ENCODE measurements at regions not wholly inside any gene's neighbourhood (a gene's known extent, or its start where the extent isn't known, plus 50 kb on each side); places are given as distances from the start of the nearest gene placed in this dataset.
"Not testable (repeated sequence)": the region's sequence is repeated elsewhere in the genome, so short reads cannot be mapped to it uniquely, and the experiment has no call there.

DNA sequence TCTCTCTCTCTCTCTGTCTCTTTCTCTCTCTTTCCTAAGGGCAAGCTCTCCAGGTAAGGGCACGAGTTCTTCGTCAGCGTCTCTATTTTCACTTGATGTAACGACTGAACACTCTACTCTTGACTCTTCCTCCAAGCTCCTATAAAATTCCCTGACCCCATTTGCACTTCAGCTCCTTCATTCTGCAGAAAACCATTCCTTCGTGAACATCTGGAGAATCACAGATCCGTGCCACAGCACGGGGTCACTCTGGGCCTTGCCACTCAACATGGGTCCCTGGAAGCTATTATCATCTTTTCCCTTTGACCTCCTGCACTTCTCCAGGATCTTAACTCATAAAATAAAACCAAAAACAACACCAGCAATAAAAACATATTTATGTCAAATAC lies 112.0 kb upstream of the LNX1 start:
- intact Hi-C loops (cut with micrococcal nuclease), result loop anchor here (2.0 to 10.0 kb wide), 3 partner anchors 158 to 526 kb away; partner anchors contain the start of genes CHIC2 and PDGFRA
- no peaks in the 10 kb centered on the region for H3K9me3 ChIP-seq (ENCODE audit: low read length)
- H3K9me2 ChIP-seq (replicated peaks; ENCODE audit: low read length), result no peaks in the 10 kb centered on the region
- no peaks in the 10 kb centered on the region for H3K36me3 ChIP-seq (ENCODE audit: low read depth, low read length)
- no TSS peak for BruUV-seq (replicated peaks)
- H3F3A ChIP-seq (ENCODE audit: low read length, unreplicated experiment), result no peaks in the 10 kb centered on the region
- no peaks in the 10 kb centered on the region for H4K20me1 ChIP-seq (ENCODE audit: low read length)
- H2AFZ ChIP-seq (ENCODE audit: low read length), result peak overlapping the region; percentile 93
- H3K79me2 ChIP-seq (ENCODE audit: low read length), result no peaks in the 10 kb centered on the region
- no peak for TF ChIP-seq CTCF (conservative IDR thresholded peaks at IDR 0.05; ENCODE audit: low read depth, low read length)
- TF ChIP-seq EZH2phosphoT487 (IDR thresholded peaks at IDR 0.05; ENCODE audit: borderline replicate concordance, low read length), result no peak
- no peak for TF ChIP-seq EZH2 (IDR thresholded peaks at IDR 0.05; ENCODE audit: low read length, unreplicated experiment)
- no peak for DNase-seq
- H3K4me1 ChIP-seq (ENCODE audit: insufficient read depth, low read length), result peaks cover 34% of the 10 kb centered on the region
- ATAC-seq, result no peak
- peak overlapping the region; percentile 90 for H3K4me2 ChIP-seq (ENCODE audit: low read length)
- H3K27ac ChIP-seq (ENCODE audit: low read length), result peak overlapping the region; percentile 88
- ChIA-PET CTCF (interaction anchor here (0.6 to 1.1 kb wide), 4 partner anchors 205 to 531 kb away, joined by 3 to 4 read pairs (median 3); no protein-coding TSS in a partner anchor), POLR2A (ENCODE audit: unreplicated experiment) (interaction anchor here (0.6 to 0.7 kb wide), 3 partner anchors 78 to 164 kb away, joined by 3 to 5 read pairs (median 4); no protein-coding TSS in a partner anchor)
- peak overlapping the region; percentile 63; the same call in 1 of the 2 replicates for H3K4me3 ChIP-seq (ENCODE audit: low read length)
- no peaks in the 10 kb centered on the region for H3K27me3 ChIP-seq (ENCODE audit: low read length)
- H3K9ac ChIP-seq (ENCODE audit: low read length), result peak overlapping the region; percentile 73

DNA sequence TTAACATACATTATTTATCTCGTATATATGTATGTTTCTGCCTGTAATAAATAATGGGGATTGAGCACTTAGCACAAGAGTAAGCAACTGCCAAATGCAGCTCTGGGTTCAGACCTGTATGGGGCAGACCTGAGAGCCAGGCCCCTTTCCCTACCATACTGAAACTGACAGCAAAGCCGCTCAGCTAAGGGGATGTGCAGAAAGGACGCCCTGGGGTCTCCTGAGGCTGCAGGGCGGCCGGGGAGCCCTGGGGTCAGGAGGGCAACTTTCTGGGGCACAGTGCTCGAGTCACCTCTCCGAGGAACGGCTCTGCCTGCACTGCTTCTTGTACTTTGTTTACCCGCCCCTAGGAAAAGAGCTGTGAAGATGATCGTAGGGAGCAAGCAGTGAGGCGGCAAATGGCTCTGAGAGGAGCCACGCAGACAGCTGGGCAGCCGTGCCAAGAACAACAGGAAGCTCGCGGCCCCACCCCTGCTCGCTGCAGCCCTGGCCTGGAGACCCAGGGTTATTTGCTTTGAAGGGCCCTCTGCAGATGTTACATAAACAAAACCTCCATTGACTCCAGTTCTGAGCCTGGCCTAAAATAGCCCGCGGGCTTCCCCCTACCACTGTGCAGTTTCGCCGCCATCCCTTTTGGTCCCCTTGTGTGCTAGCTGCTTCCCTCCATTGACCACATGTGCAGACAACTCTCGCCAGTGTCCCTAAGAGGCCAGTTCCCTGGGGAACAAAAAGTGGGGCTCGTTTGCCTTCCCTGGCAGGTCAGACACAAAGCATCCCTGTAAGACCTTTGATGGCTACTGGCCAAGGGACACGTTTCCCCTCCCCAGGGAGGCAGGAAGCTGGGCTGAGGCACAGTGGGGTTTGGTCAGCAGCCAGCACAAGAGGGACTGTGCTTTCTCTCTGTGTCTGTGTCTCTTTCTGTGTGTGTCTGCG lies 111.3 kb upstream of the LNX1 start:
- DNase-seq, result peak; percentile 86
- peak overlapping the region; percentile 88 for H3K27ac ChIP-seq (ENCODE audit: low read length)

GRCh38 chr4:53701260-53701659 lies 110.0 kb upstream of the LNX1 start:
- H3K4me1 ChIP-seq (ENCODE audit: insufficient read depth, low read length), result peaks cover 30% of the 10 kb centered on the region
- CTCF ChIA-PET; DNase-seq; H3K9me2 ChIP-seq (replicated peaks; ENCODE audit: low read length); H3K9ac ChIP-seq (ENCODE audit: low read length); H3K27me3 ChIP-seq (ENCODE audit: low read length); POLR2A ChIA-PET (ENCODE audit: unreplicated experiment); H4K20me1 ChIP-seq (ENCODE audit: low read length); H3K4me2 ChIP-seq (ENCODE audit: low read length); BruUV-seq (replicated peaks); H3K4me3 ChIP-seq (ENCODE audit: low read length); H2AFZ ChIP-seq (ENCODE audit: low read length); H3K9me3 ChIP-seq (ENCODE audit: low read length); ATAC-seq; H3K79me2 ChIP-seq (ENCODE audit: low read length); H3K27ac ChIP-seq (ENCODE audit: low read length); H3F3A ChIP-seq (ENCODE audit: low read length, unreplicated experiment); H3K36me3 ChIP-seq (ENCODE audit: low read depth, low read length): not testable (repeated sequence)
- intact Hi-C loops (cut with micrococcal nuclease), result loop anchor here (10.0 kb wide), 2 partner anchors 156 to 364 kb away; partner anchors contain the start of gene CHIC2

More for the DNA sequence above, 111.3 kb upstream of the LNX1 start:
- Histone ChIP-seq H3K9me2 (replicated peaks; ENCODE audit: low read length) (no peaks in the 10 kb centered on the region), H3K4me3 (ENCODE audit: low read length) (peak overlapping the region; percentile 63), H3K79me2 (ENCODE audit: low read length) (no peaks in the 10 kb centered on the region), H4K20me1 (ENCODE audit: low read length) (no peaks in the 10 kb centered on the region), H3K4me2 (ENCODE audit: low read length) (peak overlapping the region; percentile 90), H3F3A (ENCODE audit: low read length, unreplicated experiment) (no peaks in the 10 kb centered on the region), H2AFZ (ENCODE audit: low read length) (peak overlapping the region; percentile 93), H3K4me1 (ENCODE audit: insufficient read depth, low read length) (peaks cover 34% of the 10 kb centered on the region), H3K36me3 (ENCODE audit: low read depth, low read length) (no peaks in the 10 kb centered on the region), H3K9me3 (ENCODE audit: low read length) (no peaks in the 10 kb centered on the region), H3K9ac (ENCODE audit: low read length) (peak overlapping the region; percentile 73), H3K27me3 (ENCODE audit: low read length) (no peaks in the 10 kb centered on the region)
- intact Hi-C loops (cut with micrococcal nuclease), result loop anchor here (1.0 to 10.0 kb wide), 4 partner anchors 158 to 526 kb away; partner anchors contain the start of genes CHIC2 and PDGFRA
- BruUV-seq (replicated peaks), result no TSS peak
- TF ChIP-seq CTCF (conservative IDR thresholded peaks at IDR 0.05; ENCODE audit: low read depth, low read length) (0 out of 2 replicates have a peak, but pooled peaks have one; percentile 15), EZH2 (IDR thresholded peaks at IDR 0.05; ENCODE audit: low read length, unreplicated experiment) (no peak)
- peak; percentile 88 for ATAC-seq
- ChIA-PET CTCF (interaction anchor here (0.5 to 1.1 kb wide), 8 partner anchors 73 to 531 kb away, joined by 3 to 4 read pairs (median 3); no protein-coding TSS in a partner anchor), POLR2A (ENCODE audit: unreplicated experiment) (interaction anchor here (0.6 to 0.7 kb wide), 3 partner anchors 78 to 163 kb away, joined by 3 to 5 read pairs (median 4); no protein-coding TSS in a partner anchor)

GRCh38 chr4:53699310-53699709 lies 108.0 kb upstream of the LNX1 start:
- H3K4me3 ChIP-seq (ENCODE audit: low read length); ATAC-seq; H4K20me1 ChIP-seq (ENCODE audit: low read length); H2AFZ ChIP-seq (ENCODE audit: low read length); H3K9me3 ChIP-seq (ENCODE audit: low read length); H3K4me2 ChIP-seq (ENCODE audit: low read length); POLR2A ChIA-PET (ENCODE audit: unreplicated experiment); intact Hi-C loops (cut with micrococcal nuclease); H3K79me2 ChIP-seq (ENCODE audit: low read length); H3K27me3 ChIP-seq (ENCODE audit: low read length); H3K27ac ChIP-seq (ENCODE audit: low read length); DNase-seq; H3F3A ChIP-seq (ENCODE audit: low read length, unreplicated experiment); BruUV-seq (replicated peaks); H3K36me3 ChIP-seq (ENCODE audit: low read depth, low read length); H3K9me2 ChIP-seq (replicated peaks; ENCODE audit: low read length); H3K9ac ChIP-seq (ENCODE audit: low read length): not testable (repeated sequence)
- peaks cover 19% of the 10 kb centered on the region for H3K4me1 ChIP-seq (ENCODE audit: insufficient read depth, low read length)
- CTCF ChIA-PET, result interaction anchor here (0.7 kb wide), 1 partner anchor 317 kb away, joined by 3 read pairs; no protein-coding TSS in a partner anchor
